ENCODE measurements at regions not wholly inside any gene's neighbourhood (a gene's known extent, or its start where the extent isn't known, plus 50 kb on each side); places are given as distances from the start of the nearest gene placed in this dataset.

DNA sequence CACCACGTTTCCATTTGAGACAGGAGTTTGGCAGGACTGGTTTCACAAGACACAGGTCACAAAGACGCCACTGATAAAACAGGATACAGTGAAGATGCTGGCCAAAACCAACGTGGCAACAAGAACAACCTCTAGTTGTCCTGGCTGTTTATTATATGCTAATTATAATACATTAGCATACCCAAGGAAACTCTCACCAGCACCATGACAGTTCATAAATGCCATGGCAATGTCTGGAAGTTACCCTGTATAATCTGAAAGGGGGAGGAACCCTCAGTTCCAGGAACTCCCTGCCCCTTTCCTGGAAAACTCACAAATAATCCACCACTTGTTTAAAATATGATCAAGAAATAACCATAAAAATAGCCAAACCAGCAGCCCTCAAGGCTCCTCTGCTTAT is 148.3 kb downstream of the RBM43 start:
- no peaks in the 10 kb centered on the region for H3K36me3 ChIP-seq (ENCODE audit: control insufficient read depth, insufficient read depth, low read length)
- no peak overlapping the region for H3K4me3 ChIP-seq (ENCODE audit: insufficient read depth, low read depth, low read length, poor library complexity, severe bottlenecking)
- H3K27ac ChIP-seq (ENCODE audit: insufficient read depth, low read length, poor library complexity, severe bottlenecking), result no peak overlapping the region
- no peak for DNase-seq
- no peaks in the 10 kb centered on the region for H3K9me3 ChIP-seq (ENCODE audit: control insufficient read depth, low read length)
- H3K4me1 ChIP-seq (ENCODE audit: control insufficient read depth, insufficient read depth, low read length, poor library complexity, severe bottlenecking), result no peaks in the 10 kb centered on the region
- H3K27me3 ChIP-seq (replicated peaks; ENCODE audit: control insufficient read depth, insufficient read depth, low read length, poor library complexity, severe bottlenecking), result no peaks in the 10 kb centered on the region

DNA sequence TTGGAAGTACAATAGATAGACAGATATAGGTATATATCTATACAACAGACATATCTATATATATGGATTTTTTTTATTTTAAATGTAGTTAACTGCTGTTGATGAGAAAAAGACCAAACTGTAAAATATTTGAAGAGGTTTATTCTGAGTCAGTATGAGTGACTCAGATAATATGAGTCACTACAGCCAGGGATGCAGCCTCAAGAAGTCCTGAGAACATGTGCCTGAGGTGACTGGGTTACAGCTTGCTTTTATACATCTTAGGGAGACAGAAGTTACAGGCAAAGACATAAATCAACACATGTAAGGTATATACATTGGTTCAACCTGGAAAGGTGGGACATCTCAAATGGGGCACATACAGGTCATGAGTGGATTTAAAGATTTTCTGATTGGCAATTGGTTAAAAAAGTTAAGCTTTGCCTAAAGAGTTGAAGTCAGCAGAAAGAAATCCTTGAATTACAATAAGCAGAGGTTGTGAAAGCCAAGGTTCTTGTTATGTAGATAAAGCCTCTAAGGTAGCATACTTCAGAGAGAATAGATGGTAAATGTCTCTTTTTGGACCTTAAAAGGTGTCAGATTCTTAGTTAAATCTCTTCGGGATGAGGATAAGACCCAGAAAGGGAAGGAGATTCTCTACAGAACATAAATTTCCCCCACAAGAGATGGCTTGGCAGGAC is 149.9 kb downstream of the RBM43 start:
- DNase-seq, result no peak
- Histone ChIP-seq H3K27me3 (replicated peaks; ENCODE audit: control insufficient read depth, insufficient read depth, low read length, poor library complexity, severe bottlenecking) (no peaks in the 10 kb centered on the region), H3K36me3 (ENCODE audit: control insufficient read depth, insufficient read depth, low read length) (no peaks in the 10 kb centered on the region), H3K9me3 (ENCODE audit: control insufficient read depth, low read length) (no peaks in the 10 kb centered on the region), H3K27ac (ENCODE audit: insufficient read depth, low read length, poor library complexity, severe bottlenecking) (no peak overlapping the region), H3K4me3 (ENCODE audit: insufficient read depth, low read depth, low read length, poor library complexity, severe bottlenecking) (no peak overlapping the region), H3K4me1 (ENCODE audit: control insufficient read depth, insufficient read depth, low read length, poor library complexity, severe bottlenecking) (no peaks in the 10 kb centered on the region)

DNA sequence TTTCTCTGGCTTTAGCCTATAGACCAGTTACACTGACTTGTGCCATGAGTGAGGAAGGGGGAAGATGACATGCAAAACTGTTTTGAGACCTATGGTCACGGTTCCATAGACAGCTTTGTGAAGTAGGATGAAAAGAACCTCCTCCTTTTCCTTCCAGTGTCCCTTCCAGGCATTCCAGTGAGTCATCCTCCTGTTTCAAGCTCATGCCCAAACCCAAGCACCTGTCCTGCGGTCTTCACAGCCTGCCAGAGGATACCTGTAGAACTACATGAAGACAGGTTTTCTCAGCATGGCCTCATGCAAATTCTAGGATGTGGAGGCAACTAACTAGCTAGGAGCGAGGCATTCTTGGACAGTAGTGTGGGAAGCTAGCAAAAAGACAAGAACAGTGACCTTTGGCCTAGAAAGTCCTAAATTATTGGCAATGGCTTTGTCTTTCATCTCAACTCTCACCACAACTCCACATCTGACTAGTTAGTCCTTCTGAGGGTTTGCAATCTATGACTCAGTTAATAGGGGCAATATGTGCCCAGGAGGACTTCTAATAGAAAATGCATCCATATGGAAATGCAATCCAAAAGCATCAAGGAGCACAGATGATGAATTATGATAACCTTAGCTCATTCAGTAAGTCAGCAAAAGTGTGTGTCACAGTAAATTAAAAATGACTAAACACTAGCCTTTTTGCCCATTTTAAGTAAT is 154.7 kb downstream of the RBM43 start:
- Histone ChIP-seq H3K9me3 (ENCODE audit: control insufficient read depth, low read length) (no peaks in the 10 kb centered on the region), H3K27ac (ENCODE audit: insufficient read depth, low read length, poor library complexity, severe bottlenecking) (no peak overlapping the region), H3K4me1 (ENCODE audit: control insufficient read depth, insufficient read depth, low read length, poor library complexity, severe bottlenecking) (no peaks in the 10 kb centered on the region), H3K4me3 (ENCODE audit: insufficient read depth, low read depth, low read length, poor library complexity, severe bottlenecking) (no peak overlapping the region), H3K36me3 (ENCODE audit: control insufficient read depth, insufficient read depth, low read length) (no peaks in the 10 kb centered on the region), H3K27me3 (replicated peaks; ENCODE audit: control insufficient read depth, insufficient read depth, low read length, poor library complexity, severe bottlenecking) (no peaks in the 10 kb centered on the region)
- DNase-seq, result no peak

DNA sequence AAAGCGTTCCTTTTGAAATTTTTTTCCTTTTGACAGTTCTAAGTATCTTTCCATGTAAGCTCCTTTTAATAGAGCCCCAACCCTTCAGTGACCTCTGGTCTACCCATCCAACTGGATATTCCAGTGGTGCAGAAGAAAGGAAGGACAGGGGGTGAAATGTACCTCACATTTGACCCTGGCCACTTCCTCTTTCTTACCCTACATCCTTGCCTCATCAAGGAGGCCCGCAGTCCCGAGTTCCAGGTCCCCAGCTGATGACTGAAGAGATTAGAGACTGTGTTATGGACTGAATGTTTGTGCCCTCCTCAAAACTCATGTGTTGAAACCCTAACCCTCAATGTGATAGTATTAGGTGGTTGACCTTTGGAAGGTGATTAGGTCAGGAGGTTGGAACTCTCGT is 158.1 kb downstream of the RBM43 start:
- Histone ChIP-seq H3K27ac (ENCODE audit: insufficient read depth, low read length, poor library complexity, severe bottlenecking) (no peak overlapping the region), H3K36me3 (ENCODE audit: control insufficient read depth, insufficient read depth, low read length) (no peaks in the 10 kb centered on the region), H3K9me3 (ENCODE audit: control insufficient read depth, low read length) (no peaks in the 10 kb centered on the region), H3K27me3 (replicated peaks; ENCODE audit: control insufficient read depth, insufficient read depth, low read length, poor library complexity, severe bottlenecking) (no peaks in the 10 kb centered on the region), H3K4me1 (ENCODE audit: control insufficient read depth, insufficient read depth, low read length, poor library complexity, severe bottlenecking) (no peaks in the 10 kb centered on the region), H3K4me3 (ENCODE audit: insufficient read depth, low read depth, low read length, poor library complexity, severe bottlenecking) (no peak overlapping the region)
- DNase-seq, result no peak

DNA sequence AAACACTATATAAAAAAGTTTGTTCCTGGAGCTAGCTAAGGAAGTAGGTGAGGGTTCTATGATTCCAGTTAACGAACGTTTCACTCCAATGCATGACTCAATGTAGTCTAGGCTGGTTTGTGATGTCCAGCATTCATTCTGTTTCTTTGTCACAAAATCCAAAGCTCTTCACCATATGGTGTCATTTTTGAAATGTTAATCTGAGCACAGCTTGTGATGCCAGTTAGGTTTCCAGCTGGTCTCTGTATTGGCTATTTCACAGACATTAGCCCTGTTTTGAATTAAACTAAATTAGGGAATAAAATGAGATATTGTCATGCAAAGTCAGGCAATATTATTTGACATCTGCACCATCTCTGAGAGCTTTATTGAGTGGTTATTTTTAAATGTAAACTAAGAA is 159.4 kb downstream of the RBM43 start:
- no peak for DNase-seq
- H3K4me1 ChIP-seq (ENCODE audit: control insufficient read depth, insufficient read depth, low read length, poor library complexity, severe bottlenecking), result no peaks in the 10 kb centered on the region
- H3K27ac ChIP-seq (ENCODE audit: insufficient read depth, low read length, poor library complexity, severe bottlenecking), result no peak overlapping the region
- H3K36me3 ChIP-seq (ENCODE audit: control insufficient read depth, insufficient read depth, low read length), result no peaks in the 10 kb centered on the region
- H3K4me3 ChIP-seq (ENCODE audit: insufficient read depth, low read depth, low read length, poor library complexity, severe bottlenecking), result no peak overlapping the region
- H3K27me3 ChIP-seq (replicated peaks; ENCODE audit: control insufficient read depth, insufficient read depth, low read length, poor library complexity, severe bottlenecking), result no peaks in the 10 kb centered on the region
- no peaks in the 10 kb centered on the region for H3K9me3 ChIP-seq (ENCODE audit: control insufficient read depth, low read length)

DNA sequence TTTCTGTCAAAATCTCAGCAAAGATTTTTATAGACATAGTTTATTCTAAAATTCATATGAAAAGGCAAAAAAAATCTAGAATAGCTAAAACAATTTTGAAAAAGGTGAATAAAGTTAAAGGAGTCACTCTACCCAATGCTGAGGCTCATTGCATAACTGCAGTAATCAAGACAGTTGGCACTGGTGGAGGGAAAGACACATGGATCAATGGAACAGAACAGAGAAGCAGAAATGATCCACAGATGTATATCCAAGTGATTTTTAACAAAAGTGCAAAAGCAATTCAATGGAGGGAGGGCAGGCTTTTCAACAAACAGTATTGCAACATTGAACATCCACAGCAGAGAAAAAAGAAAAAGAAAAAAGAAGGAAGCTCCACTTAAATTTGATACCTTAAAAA is 162.8 kb downstream of the RBM43 start:
- H3K4me1 ChIP-seq (ENCODE audit: control insufficient read depth, insufficient read depth, low read length, poor library complexity, severe bottlenecking), result no peaks in the 10 kb centered on the region
- no peak for DNase-seq
- H3K9me3 ChIP-seq (ENCODE audit: control insufficient read depth, low read length), result no peaks in the 10 kb centered on the region
- H3K36me3 ChIP-seq (ENCODE audit: control insufficient read depth, insufficient read depth, low read length), result no peaks in the 10 kb centered on the region
- no peak overlapping the region for H3K27ac ChIP-seq (ENCODE audit: insufficient read depth, low read length, poor library complexity, severe bottlenecking)
- H3K4me3 ChIP-seq (ENCODE audit: insufficient read depth, low read depth, low read length, poor library complexity, severe bottlenecking), result no peak overlapping the region
- no peaks in the 10 kb centered on the region for H3K27me3 ChIP-seq (replicated peaks; ENCODE audit: control insufficient read depth, insufficient read depth, low read length, poor library complexity, severe bottlenecking)

DNA sequence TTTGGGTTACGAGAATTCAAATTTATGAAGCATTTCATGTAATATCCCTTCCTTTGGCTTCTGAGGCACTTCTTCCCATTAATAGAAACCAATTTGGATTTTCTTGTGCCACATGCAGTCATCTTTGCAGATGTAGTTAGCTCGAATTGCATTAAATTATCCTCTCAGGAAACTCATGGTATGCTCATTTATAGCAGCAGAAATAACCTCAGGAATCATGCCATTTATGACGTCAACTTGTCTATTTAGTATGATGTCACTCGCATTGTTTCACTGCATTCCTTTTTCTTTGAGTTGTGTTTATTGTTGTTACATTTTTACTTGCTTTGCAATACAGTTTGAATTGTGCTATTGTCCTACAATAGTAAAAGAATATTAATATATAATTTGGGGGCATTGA is 163.8 kb downstream of the RBM43 start:
- H3K27me3 ChIP-seq (replicated peaks; ENCODE audit: control insufficient read depth, insufficient read depth, low read length, poor library complexity, severe bottlenecking), result no peaks in the 10 kb centered on the region
- H3K36me3 ChIP-seq (ENCODE audit: control insufficient read depth, insufficient read depth, low read length), result no peaks in the 10 kb centered on the region
- H3K27ac ChIP-seq (ENCODE audit: insufficient read depth, low read length, poor library complexity, severe bottlenecking), result no peak overlapping the region
- no peak overlapping the region for H3K4me3 ChIP-seq (ENCODE audit: insufficient read depth, low read depth, low read length, poor library complexity, severe bottlenecking)
- H3K4me1 ChIP-seq (ENCODE audit: control insufficient read depth, insufficient read depth, low read length, poor library complexity, severe bottlenecking), result no peaks in the 10 kb centered on the region
- no peaks in the 10 kb centered on the region for H3K9me3 ChIP-seq (ENCODE audit: control insufficient read depth, low read length)
- no peak for DNase-seq

DNA sequence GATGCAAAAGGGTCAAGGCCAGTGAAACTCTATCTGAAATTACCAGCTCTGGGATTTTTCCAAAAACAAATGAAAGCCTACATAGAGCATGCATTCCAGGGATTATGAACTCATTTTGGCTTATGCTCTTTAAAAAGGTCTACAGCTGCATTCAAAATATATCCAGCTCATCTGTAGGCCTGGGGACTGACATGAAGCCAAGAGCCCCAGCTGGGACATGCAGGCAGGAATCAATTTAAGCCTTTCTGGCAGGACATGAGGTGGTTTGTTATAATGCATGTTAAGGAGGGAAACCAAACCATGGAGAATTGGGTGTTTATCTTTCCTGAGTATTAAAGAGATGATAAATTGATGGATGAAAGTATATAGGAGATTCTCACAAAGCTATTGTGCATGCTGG is 164.5 kb downstream of the RBM43 start:
- H3K27ac ChIP-seq (ENCODE audit: insufficient read depth, low read length, poor library complexity, severe bottlenecking), result no peak overlapping the region
- no peaks in the 10 kb centered on the region for H3K36me3 ChIP-seq (ENCODE audit: control insufficient read depth, insufficient read depth, low read length)
- no peak overlapping the region for H3K4me3 ChIP-seq (ENCODE audit: insufficient read depth, low read depth, low read length, poor library complexity, severe bottlenecking)
- H3K9me3 ChIP-seq (ENCODE audit: control insufficient read depth, low read length), result no peaks in the 10 kb centered on the region
- H3K27me3 ChIP-seq (replicated peaks; ENCODE audit: control insufficient read depth, insufficient read depth, low read length, poor library complexity, severe bottlenecking), result no peaks in the 10 kb centered on the region
- DNase-seq, result no peak
- H3K4me1 ChIP-seq (ENCODE audit: control insufficient read depth, insufficient read depth, low read length, poor library complexity, severe bottlenecking), result no peaks in the 10 kb centered on the region

DNA sequence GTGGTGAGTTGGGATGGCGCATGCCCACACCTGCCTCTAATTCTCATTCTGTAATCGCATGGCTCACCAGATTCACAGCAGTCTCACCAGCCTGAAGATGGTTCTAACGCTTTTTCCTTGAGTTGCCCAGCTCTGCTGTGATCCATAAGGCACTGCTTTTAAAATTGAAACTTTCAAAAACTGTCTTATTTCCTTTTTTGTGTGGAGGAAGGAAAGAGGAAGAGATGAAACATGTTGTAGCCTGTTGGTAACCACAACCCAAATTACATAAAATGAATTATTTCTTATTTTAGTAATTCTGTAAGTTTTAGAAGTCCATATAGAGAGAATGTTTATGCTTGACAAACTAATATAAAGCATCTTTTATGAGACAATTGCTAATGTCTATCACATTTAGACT is 165.4 kb downstream of the RBM43 start:
- Histone ChIP-seq H3K36me3 (ENCODE audit: control insufficient read depth, insufficient read depth, low read length) (no peaks in the 10 kb centered on the region), H3K4me3 (ENCODE audit: insufficient read depth, low read depth, low read length, poor library complexity, severe bottlenecking) (no peak overlapping the region), H3K27ac (ENCODE audit: insufficient read depth, low read length, poor library complexity, severe bottlenecking) (no peak overlapping the region), H3K4me1 (ENCODE audit: control insufficient read depth, insufficient read depth, low read length, poor library complexity, severe bottlenecking) (no peaks in the 10 kb centered on the region), H3K9me3 (ENCODE audit: control insufficient read depth, low read length) (no peaks in the 10 kb centered on the region), H3K27me3 (replicated peaks; ENCODE audit: control insufficient read depth, insufficient read depth, low read length, poor library complexity, severe bottlenecking) (no peaks in the 10 kb centered on the region)
- DNase-seq, result no peak

DNA sequence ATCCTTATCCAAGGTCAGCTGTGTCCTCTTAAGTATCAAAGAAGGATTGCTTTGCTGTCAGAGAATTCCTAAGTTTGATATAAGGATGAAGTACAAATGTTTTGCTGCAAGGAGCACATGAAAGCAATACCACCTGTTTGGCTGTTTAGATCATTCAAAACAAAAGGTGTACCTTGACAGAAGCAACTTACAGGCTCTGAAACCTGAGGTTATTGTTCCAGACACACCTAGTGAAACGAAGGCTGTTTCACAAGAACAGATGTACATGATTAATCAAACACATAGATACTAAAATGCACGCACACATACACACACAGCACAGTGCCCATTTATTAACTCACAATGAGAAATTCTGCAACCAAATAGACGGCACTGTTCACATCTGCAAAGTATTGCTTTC is 166.2 kb downstream of the RBM43 start:
- no peak overlapping the region for H3K4me3 ChIP-seq (ENCODE audit: insufficient read depth, low read depth, low read length, poor library complexity, severe bottlenecking)
- no peaks in the 10 kb centered on the region for H3K9me3 ChIP-seq (ENCODE audit: control insufficient read depth, low read length)
- DNase-seq, result no peak
- no peaks in the 10 kb centered on the region for H3K4me1 ChIP-seq (ENCODE audit: control insufficient read depth, insufficient read depth, low read length, poor library complexity, severe bottlenecking)
- no peaks in the 10 kb centered on the region for H3K36me3 ChIP-seq (ENCODE audit: control insufficient read depth, insufficient read depth, low read length)
- no peak overlapping the region for H3K27ac ChIP-seq (ENCODE audit: insufficient read depth, low read length, poor library complexity, severe bottlenecking)
- H3K27me3 ChIP-seq (replicated peaks; ENCODE audit: control insufficient read depth, insufficient read depth, low read length, poor library complexity, severe bottlenecking), result no peaks in the 10 kb centered on the region

Data from effector memory CD4-positive, alpha-beta T cell (primary cell).